ENCODE measurements at regions not wholly inside any gene's neighbourhood (a gene's known extent, or its start where the extent isn't known, plus 50 kb on each side); places are given as distances from the start of the nearest gene placed in this dataset.

- TF ChIP-seq CTCF (IDR thresholded peaks at IDR 0.05; ENCODE audit: low read depth, low read length), result no peak
- H3K4me3 ChIP-seq (ENCODE audit: low read depth, low read length), result no peak overlapping the region
These were observed 51.3 kb upstream of the PTPN3 start for GRCh38 chr9:109549386-109549785.

- TF ChIP-seq CTCF (IDR thresholded peaks at IDR 0.05; ENCODE audit: low read depth, low read length), result no peak
- H3K4me3 ChIP-seq (ENCODE audit: low read depth, low read length), result no peak overlapping the region
These were observed 53.5 kb upstream of the PTPN3 start for GRCh38 chr9:109551651-109552050.

GRCh38 chr9:109555215-109555614 lies 57.1 kb upstream of the PTPN3 start:
- TF ChIP-seq CTCF (IDR thresholded peaks at IDR 0.05; ENCODE audit: low read depth, low read length), result no peak
- no peak overlapping the region for H3K4me3 ChIP-seq (ENCODE audit: low read depth, low read length)

- H3K4me3 ChIP-seq (ENCODE audit: low read depth, low read length), result no peak overlapping the region
- no peak for TF ChIP-seq CTCF (IDR thresholded peaks at IDR 0.05; ENCODE audit: low read depth, low read length)
These were observed 58.0 kb upstream of the PTPN3 start for GRCh38 chr9:109556061-109556460.

GRCh38 chr9:109556786-109557185 lies 58.7 kb upstream of the PTPN3 start:
- TF ChIP-seq CTCF (IDR thresholded peaks at IDR 0.05; ENCODE audit: low read depth, low read length), result no peak
- no peak overlapping the region for H3K4me3 ChIP-seq (ENCODE audit: low read depth, low read length)

GRCh38 chr9:109557481-109557880 lies 59.4 kb upstream of the PTPN3 start:
- H3K4me3 ChIP-seq (ENCODE audit: low read depth, low read length), result no peak overlapping the region
- TF ChIP-seq CTCF (IDR thresholded peaks at IDR 0.05; ENCODE audit: low read depth, low read length), result no peak

GRCh38 chr9:109558718-109559151 lies 60.6 kb upstream of the PTPN3 start:
- no peak for TF ChIP-seq CTCF (IDR thresholded peaks at IDR 0.05; ENCODE audit: low read depth, low read length)
- H3K4me3 ChIP-seq (ENCODE audit: low read depth, low read length), result no peak overlapping the region
